ENCODE measurements at regions not wholly inside any gene's neighbourhood (a gene's known extent, or its start where the extent isn't known, plus 50 kb on each side); places are given as distances from the start of the nearest gene placed in this dataset.

DNA sequence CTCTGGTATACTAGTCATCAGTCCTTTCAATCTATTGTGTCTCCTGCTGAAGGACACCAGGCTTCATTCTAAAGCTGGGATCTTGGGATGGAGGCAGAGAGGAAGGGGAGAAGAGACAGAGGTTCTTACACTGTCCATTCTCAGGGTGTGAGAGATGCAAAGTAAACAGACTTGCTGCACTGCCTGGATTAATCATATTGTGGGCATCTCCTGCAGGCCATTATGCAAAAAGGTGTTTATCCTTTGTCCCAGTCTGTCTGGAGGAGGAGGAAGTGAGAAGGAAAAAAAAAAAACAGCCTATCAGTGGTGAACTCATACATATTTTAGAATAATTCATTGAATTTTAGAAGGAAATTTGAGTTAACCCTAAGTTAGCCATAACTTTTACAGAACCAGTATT is 92.9 kb upstream of the TNPO1 start:
- TF ChIP-seq, protein P1, sequence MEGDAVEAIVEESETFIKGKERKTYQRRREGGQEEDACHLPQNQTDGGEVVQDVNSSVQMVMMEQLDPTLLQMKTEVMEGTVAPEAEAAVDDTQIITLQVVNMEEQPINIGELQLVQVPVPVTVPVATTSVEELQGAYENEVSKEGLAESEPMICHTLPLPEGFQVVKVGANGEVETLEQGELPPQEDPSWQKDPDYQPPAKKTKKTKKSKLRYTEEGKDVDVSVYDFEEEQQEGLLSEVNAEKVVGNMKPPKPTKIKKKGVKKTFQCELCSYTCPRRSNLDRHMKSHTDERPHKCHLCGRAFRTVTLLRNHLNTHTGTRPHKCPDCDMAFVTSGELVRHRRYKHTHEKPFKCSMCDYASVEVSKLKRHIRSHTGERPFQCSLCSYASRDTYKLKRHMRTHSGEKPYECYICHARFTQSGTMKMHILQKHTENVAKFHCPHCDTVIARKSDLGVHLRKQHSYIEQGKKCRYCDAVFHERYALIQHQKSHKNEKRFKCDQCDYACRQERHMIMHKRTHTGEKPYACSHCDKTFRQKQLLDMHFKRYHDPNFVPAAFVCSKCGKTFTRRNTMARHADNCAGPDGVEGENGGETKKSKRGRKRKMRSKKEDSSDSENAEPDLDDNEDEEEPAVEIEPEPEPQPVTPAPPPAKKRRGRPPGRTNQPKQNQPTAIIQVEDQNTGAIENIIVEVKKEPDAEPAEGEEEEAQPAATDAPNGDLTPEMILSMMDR (conservative IDR thresholded peaks at IDR 0.05), result no peak
- no peak for TF ChIP-seq ZFX (IDR thresholded peaks at IDR 0.05)

Data from C4-2B (cell line).